GM23338 (cell line): ENCODE measurements at regions not wholly inside any gene's neighbourhood (a gene's known extent, or its start where the extent isn't known, plus 50 kb on each side); places are given as distances from the start of the nearest gene placed in this dataset.

Source experiments
- CREB1 ChIP-seq: fragments of 250-450 bp; sonication (Bioruptor Pico); IDR thresholded peaks from 2 replicates; pipeline ENCODE4 v1.5.0; 2020; ENCODE audit warnings: low read depth, mild to moderate bottlenecking, moderate library complexity
- EZH2 ChIP-seq: fragments of 200-600 bp; sonication (generic); IDR thresholded peaks from one replicate; pipeline ENCODE4 v1.8.0; 2017; ENCODE audit warnings: antibody characterized with exemption, mild to moderate bottlenecking, low read depth; ENCODE audit not compliant: unreplicated experiment
- EZH2phosphoT487 ChIP-seq: fragments of 200-600 bp; sonication (generic); IDR thresholded peaks from one replicate; pipeline ENCODE4 v1.8.1; 2018; ENCODE audit warnings: antibody characterized with exemption; ENCODE audit not compliant: unreplicated experiment
- JUNB ChIP-seq: IDR thresholded peaks from one replicate; pipeline ENCODE4 v1.6.1; 2016; ENCODE audit warnings: antibody characterized with exemption; ENCODE audit not compliant: unreplicated experiment
- NANOG ChIP-seq: IDR thresholded peaks from 2 replicates; pipeline ENCODE4 v1.6.1; 2016; ENCODE audit warnings: antibody characterized with exemption, borderline replicate concordance
- POLR2AphosphoS5 ChIP-seq: IDR thresholded peaks from 2 replicates; pipeline ENCODE4 v1.6.1; 2016; ENCODE audit warnings: antibody characterized with exemption, low read depth
- ZNF114 ChIP-seq: fragments of 250-450 bp; sonication (Bioruptor Pico); IDR thresholded peaks from 2 replicates; pipeline ENCODE4 v1.5.0; 2020; ENCODE audit warnings: mild to moderate bottlenecking, moderate library complexity
- ZNF331 ChIP-seq: fragments of 250-450 bp; sonication (Bioruptor Pico); IDR thresholded peaks from 2 replicates; pipeline ENCODE4 v1.5.0; 2020; ENCODE audit warnings: low read depth, mild to moderate bottlenecking, moderate library complexity
- TF ChIP-seq, protein P1 (sequence below), 2 experiments: fragments of 200-600 bp in 1 of 2; sonication (generic) in 1 of 2; conservative IDR thresholded peaks; 2 replicates each; pipeline versions ENCODE4 v1.5.1 to v1.6.1; 2016 to 2017; ENCODE audit warnings: antibody characterized with exemption in 2 of 2, low read depth in 2 of 2, mild to moderate bottlenecking in 2 of 2, moderate library complexity in 1 of 2
- TF ChIP-seq, protein P2 (sequence below): IDR thresholded peaks from one replicate; pipeline ENCODE4 v1.6.1; 2018; ENCODE audit warnings: antibody characterized with exemption; ENCODE audit not compliant: unreplicated experiment

DNA sequence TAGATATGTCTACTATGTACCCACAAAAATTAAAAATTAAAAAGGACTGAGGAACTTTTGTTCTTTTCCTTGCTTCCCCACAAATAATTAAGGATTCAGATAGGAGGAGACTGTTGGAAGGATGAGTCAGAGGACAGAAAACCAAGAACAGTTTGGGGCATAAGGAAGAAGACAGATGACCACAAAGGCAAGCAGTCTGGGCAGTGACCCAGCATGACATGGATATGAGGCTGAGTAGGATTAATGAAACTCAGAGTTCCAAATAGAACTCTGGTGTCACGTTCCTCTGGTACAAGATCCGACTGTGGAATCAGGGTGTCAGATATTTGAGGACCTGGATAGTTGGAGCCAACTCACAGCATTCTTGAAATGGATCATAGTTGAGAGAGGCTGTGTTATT lies 89.3 kb upstream of the SLC38A4 start:
- TF ChIP-seq, protein P1, sequence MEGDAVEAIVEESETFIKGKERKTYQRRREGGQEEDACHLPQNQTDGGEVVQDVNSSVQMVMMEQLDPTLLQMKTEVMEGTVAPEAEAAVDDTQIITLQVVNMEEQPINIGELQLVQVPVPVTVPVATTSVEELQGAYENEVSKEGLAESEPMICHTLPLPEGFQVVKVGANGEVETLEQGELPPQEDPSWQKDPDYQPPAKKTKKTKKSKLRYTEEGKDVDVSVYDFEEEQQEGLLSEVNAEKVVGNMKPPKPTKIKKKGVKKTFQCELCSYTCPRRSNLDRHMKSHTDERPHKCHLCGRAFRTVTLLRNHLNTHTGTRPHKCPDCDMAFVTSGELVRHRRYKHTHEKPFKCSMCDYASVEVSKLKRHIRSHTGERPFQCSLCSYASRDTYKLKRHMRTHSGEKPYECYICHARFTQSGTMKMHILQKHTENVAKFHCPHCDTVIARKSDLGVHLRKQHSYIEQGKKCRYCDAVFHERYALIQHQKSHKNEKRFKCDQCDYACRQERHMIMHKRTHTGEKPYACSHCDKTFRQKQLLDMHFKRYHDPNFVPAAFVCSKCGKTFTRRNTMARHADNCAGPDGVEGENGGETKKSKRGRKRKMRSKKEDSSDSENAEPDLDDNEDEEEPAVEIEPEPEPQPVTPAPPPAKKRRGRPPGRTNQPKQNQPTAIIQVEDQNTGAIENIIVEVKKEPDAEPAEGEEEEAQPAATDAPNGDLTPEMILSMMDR (conservative IDR thresholded peaks at IDR 0.05; ENCODE audit: low read depth in 2 of 2), result no peak
- TF ChIP-seq POLR2AphosphoS5 (no peak), EZH2 (no peak), JUNB (no peak), NANOG (no peak), CREB1 (CRISPR knock-in tag) (no peak), ZNF331 (CRISPR knock-in tag) (no peak), ZNF114 (CRISPR knock-in tag) (no peak), EZH2phosphoT487 (no peak)
- TF ChIP-seq, protein P2, sequence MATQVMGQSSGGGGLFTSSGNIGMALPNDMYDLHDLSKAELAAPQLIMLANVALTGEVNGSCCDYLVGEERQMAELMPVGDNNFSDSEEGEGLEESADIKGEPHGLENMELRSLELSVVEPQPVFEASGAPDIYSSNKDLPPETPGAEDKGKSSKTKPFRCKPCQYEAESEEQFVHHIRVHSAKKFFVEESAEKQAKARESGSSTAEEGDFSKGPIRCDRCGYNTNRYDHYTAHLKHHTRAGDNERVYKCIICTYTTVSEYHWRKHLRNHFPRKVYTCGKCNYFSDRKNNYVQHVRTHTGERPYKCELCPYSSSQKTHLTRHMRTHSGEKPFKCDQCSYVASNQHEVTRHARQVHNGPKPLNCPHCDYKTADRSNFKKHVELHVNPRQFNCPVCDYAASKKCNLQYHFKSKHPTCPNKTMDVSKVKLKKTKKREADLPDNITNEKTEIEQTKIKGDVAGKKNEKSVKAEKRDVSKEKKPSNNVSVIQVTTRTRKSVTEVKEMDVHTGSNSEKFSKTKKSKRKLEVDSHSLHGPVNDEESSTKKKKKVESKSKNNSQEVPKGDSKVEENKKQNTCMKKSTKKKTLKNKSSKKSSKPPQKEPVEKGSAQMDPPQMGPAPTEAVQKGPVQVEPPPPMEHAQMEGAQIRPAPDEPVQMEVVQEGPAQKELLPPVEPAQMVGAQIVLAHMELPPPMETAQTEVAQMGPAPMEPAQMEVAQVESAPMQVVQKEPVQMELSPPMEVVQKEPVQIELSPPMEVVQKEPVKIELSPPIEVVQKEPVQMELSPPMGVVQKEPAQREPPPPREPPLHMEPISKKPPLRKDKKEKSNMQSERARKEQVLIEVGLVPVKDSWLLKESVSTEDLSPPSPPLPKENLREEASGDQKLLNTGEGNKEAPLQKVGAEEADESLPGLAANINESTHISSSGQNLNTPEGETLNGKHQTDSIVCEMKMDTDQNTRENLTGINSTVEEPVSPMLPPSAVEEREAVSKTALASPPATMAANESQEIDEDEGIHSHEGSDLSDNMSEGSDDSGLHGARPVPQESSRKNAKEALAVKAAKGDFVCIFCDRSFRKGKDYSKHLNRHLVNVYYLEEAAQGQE, result no peak
